ENCODE measurements at regions not wholly inside any gene's neighbourhood (a gene's known extent, or its start where the extent isn't known, plus 50 kb on each side); places are given as distances from the start of the nearest gene placed in this dataset.

DNA sequence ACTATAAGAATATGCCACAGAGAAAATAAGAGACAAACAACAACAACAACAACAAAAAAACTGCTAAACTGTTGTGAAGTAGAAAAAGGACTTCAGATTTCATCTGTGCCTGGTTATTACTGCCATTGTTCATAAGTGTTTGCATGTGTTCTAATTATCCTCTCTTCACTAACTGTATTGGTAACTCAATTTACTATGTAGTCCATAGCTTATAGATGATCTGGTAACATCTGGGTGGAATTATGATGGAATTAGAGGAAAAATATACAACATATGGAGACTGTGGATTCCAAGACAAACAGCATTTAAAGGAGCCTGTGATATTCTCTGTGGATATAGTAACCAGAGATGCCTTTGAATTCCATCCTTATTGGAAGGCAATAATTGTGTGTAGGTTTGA, 1891.5 kb upstream of the PIK3C3 start:
- no peaks in the 10 kb centered on the region for H3K4me1 ChIP-seq (ENCODE audit: control insufficient read depth, insufficient read depth, low read length)
- H3K27me3 ChIP-seq (ENCODE audit: control insufficient read depth in 1 of 2, insufficient read depth in 2 of 2, low read length in 2 of 2) = no peaks in the 10 kb centered on the region
- no peak overlapping the region for H3K9ac ChIP-seq (ENCODE audit: low read length in 2 of 2)
- H3K36me3 ChIP-seq (ENCODE audit: control insufficient read depth in 2 of 2, insufficient read depth in 2 of 2, low read length in 2 of 2) = no peaks in the 10 kb centered on the region
- H3K27ac ChIP-seq (ENCODE audit: low read length) = no peak overlapping the region
- no peaks in the 10 kb centered on the region for H3K9me3 ChIP-seq (ENCODE audit: control insufficient read depth in 2 of 2, low read length in 2 of 2)
- no peak overlapping the region for H3K4me3 ChIP-seq (ENCODE audit: low read length in 2 of 2)

GRCh38 chr18:40061086-40061485, 1893.9 kb upstream of the PIK3C3 start:
- no peak overlapping the region for H3K27ac ChIP-seq (ENCODE audit: low read length)
- no peaks in the 10 kb centered on the region for H3K4me1 ChIP-seq (ENCODE audit: control insufficient read depth, insufficient read depth, low read length)
- H3K27me3 ChIP-seq (ENCODE audit: control insufficient read depth in 1 of 2, insufficient read depth in 2 of 2, low read length in 2 of 2) = no peaks in the 10 kb centered on the region
- no peaks in the 10 kb centered on the region for H3K9me3 ChIP-seq (ENCODE audit: control insufficient read depth in 2 of 2, low read length in 2 of 2)
- H3K9ac ChIP-seq (ENCODE audit: low read length in 2 of 2) = no peak overlapping the region
- H3K4me3 ChIP-seq (ENCODE audit: low read length in 2 of 2) = no peak overlapping the region
- H3K36me3 ChIP-seq (ENCODE audit: control insufficient read depth in 2 of 2, insufficient read depth in 2 of 2, low read length in 2 of 2) = no peaks in the 10 kb centered on the region

GRCh38 chr18:40060562-40060961, 1894.5 kb upstream of the PIK3C3 start:
- H3K9ac ChIP-seq (ENCODE audit: low read length in 2 of 2) = no peak overlapping the region
- H3K4me3 ChIP-seq (ENCODE audit: low read length in 2 of 2) = no peak overlapping the region
- H3K36me3 ChIP-seq (ENCODE audit: control insufficient read depth in 2 of 2, insufficient read depth in 2 of 2, low read length in 2 of 2) = no peaks in the 10 kb centered on the region
- no peaks in the 10 kb centered on the region for H3K4me1 ChIP-seq (ENCODE audit: control insufficient read depth, insufficient read depth, low read length)
- H3K27me3 ChIP-seq (ENCODE audit: control insufficient read depth in 1 of 2, insufficient read depth in 2 of 2, low read length in 2 of 2) = no peaks in the 10 kb centered on the region
- no peak overlapping the region for H3K27ac ChIP-seq (ENCODE audit: low read length)
- no peaks in the 10 kb centered on the region for H3K9me3 ChIP-seq (ENCODE audit: control insufficient read depth in 2 of 2, low read length in 2 of 2)

- no peak overlapping the region for H3K9ac ChIP-seq (ENCODE audit: low read length in 2 of 2)
- H3K9me3 ChIP-seq (ENCODE audit: control insufficient read depth in 2 of 2, low read length in 2 of 2) = no peaks in the 10 kb centered on the region
- H3K4me1 ChIP-seq (ENCODE audit: control insufficient read depth, insufficient read depth, low read length) = no peaks in the 10 kb centered on the region
- no peaks in the 10 kb centered on the region for H3K36me3 ChIP-seq (ENCODE audit: control insufficient read depth in 2 of 2, insufficient read depth in 2 of 2, low read length in 2 of 2)
- no peak overlapping the region for H3K27ac ChIP-seq (ENCODE audit: low read length)
- no peak overlapping the region for H3K4me3 ChIP-seq (ENCODE audit: low read length in 2 of 2)
- no peaks in the 10 kb centered on the region for H3K27me3 ChIP-seq (ENCODE audit: control insufficient read depth in 1 of 2, insufficient read depth in 2 of 2, low read length in 2 of 2)
These were observed 1896.0 kb upstream of the PIK3C3 start for GRCh38 chr18:40058811-40059570.

- no peaks in the 10 kb centered on the region for H3K27me3 ChIP-seq (ENCODE audit: control insufficient read depth in 1 of 2, insufficient read depth in 2 of 2, low read length in 2 of 2)
- no peak overlapping the region for H3K4me3 ChIP-seq (ENCODE audit: low read length in 2 of 2)
- H3K4me1 ChIP-seq (ENCODE audit: control insufficient read depth, insufficient read depth, low read length) = no peaks in the 10 kb centered on the region
- H3K36me3 ChIP-seq (ENCODE audit: control insufficient read depth in 2 of 2, insufficient read depth in 2 of 2, low read length in 2 of 2) = no peaks in the 10 kb centered on the region
- no peaks in the 10 kb centered on the region for H3K9me3 ChIP-seq (ENCODE audit: control insufficient read depth in 2 of 2, low read length in 2 of 2)
- H3K9ac ChIP-seq (ENCODE audit: low read length in 2 of 2) = no peak overlapping the region
- no peak overlapping the region for H3K27ac ChIP-seq (ENCODE audit: low read length)
These were observed 1898.8 kb upstream of the PIK3C3 start for GRCh38 chr18:40056079-40056692.

- Histone ChIP-seq H3K27ac (ENCODE audit: low read length) (no peak overlapping the region), H3K4me1 (ENCODE audit: control insufficient read depth, insufficient read depth, low read length) (no peaks in the 10 kb centered on the region), H3K9me3 (ENCODE audit: control insufficient read depth in 2 of 2, low read length in 2 of 2) (no peaks in the 10 kb centered on the region), H3K27me3 (ENCODE audit: control insufficient read depth in 1 of 2, insufficient read depth in 2 of 2, low read length in 2 of 2) (no peaks in the 10 kb centered on the region), H3K9ac (ENCODE audit: low read length in 2 of 2) (no peak overlapping the region), H3K36me3 (ENCODE audit: control insufficient read depth in 2 of 2, insufficient read depth in 2 of 2, low read length in 2 of 2) (no peaks in the 10 kb centered on the region), H3K4me3 (ENCODE audit: low read length in 2 of 2) (no peak overlapping the region)
These were observed 1899.8 kb upstream of the PIK3C3 start for GRCh38 chr18:40055262-40055661.

- H3K27ac ChIP-seq (ENCODE audit: low read length) = no peak overlapping the region
- H3K27me3 ChIP-seq (ENCODE audit: control insufficient read depth in 1 of 2, insufficient read depth in 2 of 2, low read length in 2 of 2) = no peaks in the 10 kb centered on the region
- no peaks in the 10 kb centered on the region for H3K4me1 ChIP-seq (ENCODE audit: control insufficient read depth, insufficient read depth, low read length)
- H3K4me3 ChIP-seq (ENCODE audit: low read length in 2 of 2) = no peak overlapping the region
- no peaks in the 10 kb centered on the region for H3K9me3 ChIP-seq (ENCODE audit: control insufficient read depth in 2 of 2, low read length in 2 of 2)
- no peaks in the 10 kb centered on the region for H3K36me3 ChIP-seq (ENCODE audit: control insufficient read depth in 2 of 2, insufficient read depth in 2 of 2, low read length in 2 of 2)
- no peak overlapping the region for H3K9ac ChIP-seq (ENCODE audit: low read length in 2 of 2)
These were observed 1905.3 kb upstream of the PIK3C3 start for GRCh38 chr18:40049716-40050115.

GRCh38 chr18:40048886-40049650, 1906.0 kb upstream of the PIK3C3 start:
- Histone ChIP-seq H3K36me3 (ENCODE audit: control insufficient read depth in 2 of 2, insufficient read depth in 2 of 2, low read length in 2 of 2) (no peaks in the 10 kb centered on the region), H3K4me3 (ENCODE audit: low read length in 2 of 2) (no peak overlapping the region), H3K4me1 (ENCODE audit: control insufficient read depth, insufficient read depth, low read length) (no peaks in the 10 kb centered on the region), H3K27ac (ENCODE audit: low read length) (no peak overlapping the region), H3K9me3 (ENCODE audit: control insufficient read depth in 2 of 2, low read length in 2 of 2) (no peaks in the 10 kb centered on the region), H3K27me3 (ENCODE audit: control insufficient read depth in 1 of 2, insufficient read depth in 2 of 2, low read length in 2 of 2) (no peaks in the 10 kb centered on the region), H3K9ac (ENCODE audit: low read length in 2 of 2) (no peak overlapping the region)

GRCh38 chr18:40048253-40048652, 1906.8 kb upstream of the PIK3C3 start:
- Histone ChIP-seq H3K4me3 (ENCODE audit: low read length in 2 of 2) (no peak overlapping the region), H3K27ac (ENCODE audit: low read length) (no peak overlapping the region), H3K9ac (ENCODE audit: low read length in 2 of 2) (no peak overlapping the region), H3K36me3 (ENCODE audit: control insufficient read depth in 2 of 2, insufficient read depth in 2 of 2, low read length in 2 of 2) (no peaks in the 10 kb centered on the region), H3K9me3 (ENCODE audit: control insufficient read depth in 2 of 2, low read length in 2 of 2) (no peaks in the 10 kb centered on the region), H3K27me3 (ENCODE audit: control insufficient read depth in 1 of 2, insufficient read depth in 2 of 2, low read length in 2 of 2) (no peaks in the 10 kb centered on the region), H3K4me1 (ENCODE audit: control insufficient read depth, insufficient read depth, low read length) (no peaks in the 10 kb centered on the region)

DNA sequence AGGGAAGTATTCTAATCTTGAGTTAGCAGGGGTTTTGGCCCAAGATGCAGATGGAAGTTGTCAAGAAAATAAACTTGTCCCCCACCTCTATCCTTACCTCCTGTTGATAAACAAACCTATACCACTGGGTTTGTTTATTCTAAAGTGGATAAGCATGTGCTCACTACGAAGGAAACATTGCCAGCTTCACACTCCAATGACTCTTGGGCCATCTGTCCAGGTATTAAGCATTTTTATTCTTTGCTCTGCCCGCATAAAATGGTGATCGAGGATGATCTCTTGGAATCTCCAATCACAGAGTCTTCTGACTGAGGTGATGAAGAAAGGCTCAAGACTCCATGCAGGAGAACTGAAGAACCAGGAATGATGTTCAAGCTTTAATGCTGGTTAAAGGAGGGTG, 1908.4 kb upstream of the PIK3C3 start:
- Histone ChIP-seq H3K9ac (ENCODE audit: low read length in 2 of 2) (no peak overlapping the region), H3K9me3 (ENCODE audit: control insufficient read depth in 2 of 2, low read length in 2 of 2) (no peaks in the 10 kb centered on the region), H3K4me3 (ENCODE audit: low read length in 2 of 2) (no peak overlapping the region), H3K36me3 (ENCODE audit: control insufficient read depth in 2 of 2, insufficient read depth in 2 of 2, low read length in 2 of 2) (no peaks in the 10 kb centered on the region), H3K4me1 (ENCODE audit: control insufficient read depth, insufficient read depth, low read length) (no peaks in the 10 kb centered on the region), H3K27me3 (ENCODE audit: control insufficient read depth in 1 of 2, insufficient read depth in 2 of 2, low read length in 2 of 2) (no peaks in the 10 kb centered on the region), H3K27ac (ENCODE audit: low read length) (no peak overlapping the region)

GRCh38 chr18:40041951-40042350, 1913.1 kb upstream of the PIK3C3 start:
- Histone ChIP-seq H3K27me3 (ENCODE audit: control insufficient read depth in 1 of 2, insufficient read depth in 2 of 2, low read length in 2 of 2) (no peaks in the 10 kb centered on the region), H3K4me1 (ENCODE audit: control insufficient read depth, insufficient read depth, low read length) (no peaks in the 10 kb centered on the region), H3K36me3 (ENCODE audit: control insufficient read depth in 2 of 2, insufficient read depth in 2 of 2, low read length in 2 of 2) (no peaks in the 10 kb centered on the region), H3K9ac (ENCODE audit: low read length in 2 of 2) (no peak overlapping the region), H3K27ac (ENCODE audit: low read length) (no peak overlapping the region), H3K9me3 (ENCODE audit: control insufficient read depth in 2 of 2, low read length in 2 of 2) (no peaks in the 10 kb centered on the region), H3K4me3 (ENCODE audit: low read length in 2 of 2) (no peak overlapping the region)

All from stomach smooth muscle (tissue), 2 donors.